ENCODE measurements at regions not wholly inside any gene's neighbourhood (a gene's known extent, or its start where the extent isn't known, plus 50 kb on each side); places are given as distances from the start of the nearest gene placed in this dataset.

GRCh38 chr4:11495818-11496217 lies 67.1 kb upstream of the HS3ST1 start:
- no peaks in the 10 kb centered on the region for H3K36me3 Mint-ChIP-seq
- H3K9me3 Mint-ChIP-seq: peaks cover 2% of the 10 kb centered on the region
- no peak overlapping the region for H3K4me3 Mint-ChIP-seq
- peaks cover 4% of the 10 kb centered on the region for H3K27me3 Mint-ChIP-seq
- no peak for DNase-seq
- CTCF ChIA-PET: no interaction called here
- H3K27ac Mint-ChIP-seq: no peak overlapping the region
- H3K4me1 Mint-ChIP-seq: peaks cover 8% of the 10 kb centered on the region

- no peak overlapping the region for H3K27ac Mint-ChIP-seq
- H3K27me3 Mint-ChIP-seq: peaks cover 4% of the 10 kb centered on the region
- peaks cover 2% of the 10 kb centered on the region for H3K9me3 Mint-ChIP-seq
- CTCF ChIA-PET: no interaction called here
- H3K4me3 Mint-ChIP-seq: no peak overlapping the region
- DNase-seq: no peak
- peaks cover 10% of the 10 kb centered on the region for H3K4me1 Mint-ChIP-seq
- H3K36me3 Mint-ChIP-seq: no peaks in the 10 kb centered on the region
Observed at GRCh38 chr4:11495291-11495690, 66.6 kb upstream of the HS3ST1 start.

- H3K9me3 Mint-ChIP-seq: peaks cover 2% of the 10 kb centered on the region
- no peaks in the 10 kb centered on the region for H3K36me3 Mint-ChIP-seq
- no peak overlapping the region for H3K4me3 Mint-ChIP-seq
- H3K27me3 Mint-ChIP-seq: peaks cover 4% of the 10 kb centered on the region
- no peak for DNase-seq
- H3K27ac Mint-ChIP-seq: no peak overlapping the region
- CTCF ChIA-PET: no interaction called here
- H3K4me1 Mint-ChIP-seq: peaks cover 11% of the 10 kb centered on the region
Observed at GRCh38 chr4:11494232-11494631, 65.5 kb upstream of the HS3ST1 start.

- Mint-ChIP-seq H3K27me3 (peaks cover 1% of the 10 kb centered on the region), H3K36me3 (no peaks in the 10 kb centered on the region), H3K9me3 (no peaks in the 10 kb centered on the region), H3K4me3 (no peak overlapping the region), H3K27ac (no peak overlapping the region), H3K4me1 (peaks cover 25% of the 10 kb centered on the region)
- CTCF ChIA-PET: no interaction called here
- no peak for DNase-seq
Observed at GRCh38 chr4:11489453-11490083, 60.9 kb upstream of the HS3ST1 start.

- Mint-ChIP-seq H3K27ac (no peak overlapping the region), H3K27me3 (no peaks in the 10 kb centered on the region), H3K36me3 (no peaks in the 10 kb centered on the region), H3K4me1 (peaks cover 25% of the 10 kb centered on the region), H3K4me3 (no peak overlapping the region), H3K9me3 (no peaks in the 10 kb centered on the region)
- CTCF ChIA-PET: no interaction called here
- DNase-seq: no peak
Observed at GRCh38 chr4:11488657-11489452, 60.2 kb upstream of the HS3ST1 start.

- no peak for DNase-seq
- H3K4me1 Mint-ChIP-seq: peaks cover 27% of the 10 kb centered on the region
- no peaks in the 10 kb centered on the region for H3K27me3 Mint-ChIP-seq
- H3K4me3 Mint-ChIP-seq: no peak overlapping the region
- H3K27ac Mint-ChIP-seq: peak overlapping the region; percentile 15
- CTCF ChIA-PET: interaction anchor here (0.7 to 1.1 kb wide), 2 partner anchors 16 to 907 kb away, joined by 3 read pairs; no protein-coding TSS in a partner anchor
- H3K9me3 Mint-ChIP-seq: no peaks in the 10 kb centered on the region
- no peaks in the 10 kb centered on the region for H3K36me3 Mint-ChIP-seq
Observed at GRCh38 chr4:11487868-11488544, 59.3 kb upstream of the HS3ST1 start.

GRCh38 chr4:11487139-11487538 lies 58.4 kb upstream of the HS3ST1 start:
- CTCF ChIA-PET: interaction anchor here (0.7 to 1.1 kb wide), 2 partner anchors 15 to 906 kb away, joined by 3 read pairs; no protein-coding TSS in a partner anchor
- H3K27ac Mint-ChIP-seq: peak overlapping the region; percentile 47
- no peaks in the 10 kb centered on the region for H3K9me3 Mint-ChIP-seq
- no peak for DNase-seq
- H3K27me3 Mint-ChIP-seq: no peaks in the 10 kb centered on the region
- no peaks in the 10 kb centered on the region for H3K36me3 Mint-ChIP-seq
- H3K4me3 Mint-ChIP-seq: no peak overlapping the region
- peaks cover 35% of the 10 kb centered on the region for H3K4me1 Mint-ChIP-seq

GRCh38 chr4:11485926-11486325 lies 57.2 kb upstream of the HS3ST1 start:
- Mint-ChIP-seq H3K36me3 (no peaks in the 10 kb centered on the region), H3K9me3 (no peaks in the 10 kb centered on the region), H3K4me1 (peaks cover 35% of the 10 kb centered on the region), H3K27me3 (no peaks in the 10 kb centered on the region), H3K27ac (no peak overlapping the region), H3K4me3 (no peak overlapping the region)
- CTCF ChIA-PET: no interaction called here
- DNase-seq: no peak

GRCh38 chr4:11484531-11484930 lies 55.8 kb upstream of the HS3ST1 start:
- H3K9me3 Mint-ChIP-seq: no peaks in the 10 kb centered on the region
- CTCF ChIA-PET: no interaction called here
- H3K36me3 Mint-ChIP-seq: no peaks in the 10 kb centered on the region
- no peak overlapping the region for H3K4me3 Mint-ChIP-seq
- no peaks in the 10 kb centered on the region for H3K27me3 Mint-ChIP-seq
- H3K4me1 Mint-ChIP-seq: peaks cover 32% of the 10 kb centered on the region
- DNase-seq: no peak
- no peak overlapping the region for H3K27ac Mint-ChIP-seq

- Mint-ChIP-seq H3K27me3 (no peaks in the 10 kb centered on the region), H3K9me3 (peaks cover 2% of the 10 kb centered on the region), H3K4me1 (peaks cover 22% of the 10 kb centered on the region), H3K27ac (no peak overlapping the region), H3K36me3 (no peaks in the 10 kb centered on the region), H3K4me3 (no peak overlapping the region)
- CTCF ChIA-PET: no interaction called here
- DNase-seq: no peak
Observed at GRCh38 chr4:11483046-11483445, 54.4 kb upstream of the HS3ST1 start.

- DNase-seq: peak; percentile 37
- H3K27me3 Mint-ChIP-seq: no peaks in the 10 kb centered on the region
- H3K4me1 Mint-ChIP-seq: peaks cover 10% of the 10 kb centered on the region
- no peak overlapping the region for H3K4me3 Mint-ChIP-seq
- no peaks in the 10 kb centered on the region for H3K36me3 Mint-ChIP-seq
- CTCF ChIA-PET: no interaction called here
- H3K27ac Mint-ChIP-seq: no peak overlapping the region
- H3K9me3 Mint-ChIP-seq: peaks cover 8% of the 10 kb centered on the region
Observed at GRCh38 chr4:11480683-11481082, 52.0 kb upstream of the HS3ST1 start.

All from activated naive CD4-positive, alpha-beta T cell treated with anti-CD3 and anti-CD28 coated beads, Interleukin-2, amount 10 ng/mL, durations not matched to agents 7 days and 5 days (primary cell).